HepG2 (cell line): ENCODE measurements at regions not wholly inside any gene's neighbourhood (a gene's known extent, or its start where the extent isn't known, plus 50 kb on each side); places are given as distances from the start of the nearest gene placed in this dataset.

ENCODE experiments used
- ATAC-seq: fragments of 200-7000 bp; cut with Tn5 transposase; 3 replicates; pipeline ENCODE4 v1.9.1; 2020; ENCODE audit warnings: mild to moderate bottlenecking, moderate library complexity
- BruUV-seq: library from RNA; stranded (reverse); fragments of 400-500 nt; replicated peaks from 2 replicates; lab custom pipeline; 2021; lab: Mats Ljungman, UMichigan
- CTCF ChIA-PET: fragments of 300-600 bp; formaldehyde crosslinking; extraction: SDS; loops from one replicate; lab custom pipeline; 2021; ENCODE audit warnings: low total read pairs, inconsistent platforms, low intra/inter-chr PET ratio; lab: Yijun Ruan, JAX
- POLR2A ChIA-PET: fragments of 350-600 bp; sonication (Branson Sonifier 250); formaldehyde crosslinking; loops from one replicate; lab custom pipeline; 2020; ENCODE audit warnings: antibody characterized with exemption, inconsistent platforms; lab: Yijun Ruan, JAX
- DNase-seq: peaks from one replicate; pipeline ENCODE4 v3.0.0-alpha.2; 2015; ENCODE audit warnings: low spot score
- FAIRE-seq: peaks from 3 replicates; lab custom pipeline; 2011; peaks lifted over from hg19 to GRCh38; lab: Jason Lieb, UNC
- H2AFZ ChIP-seq: one replicate; pipeline ENCODE4 v1.6.1; 2011; ENCODE audit warnings: low read length, inconsistent platforms
- H3K27ac ChIP-seq: fragments of 300-600 bp; 3 replicates; pipeline ENCODE4 v1.8.0; 2011; ENCODE audit warnings: mixed run types, mild to moderate bottlenecking, mixed read lengths, low read length, inconsistent platforms; ENCODE audit not compliant: insufficient read depth; ENCODE audit errors: extremely low read length
- H3K27me3 ChIP-seq, 2 experiments: fragments of 200-600 bp in 1 of 2; 2 replicates in 1 of 2; 3 replicates in 1 of 2; pipeline versions ENCODE4 v1.6.0 to v1.8.0; 2011; ENCODE audit warnings: low read length in 2 of 2, mild to moderate bottlenecking in 2 of 2, moderate library complexity in 2 of 2, inconsistent platforms in 1 of 2; ENCODE audit not compliant: insufficient read depth in 2 of 2, control insufficient read depth in 1 of 2
- H3K36me3 ChIP-seq, 2 experiments: fragments of 200-600 bp in 1 of 2; replicated peaks in 1 of 2; 2 replicates in 1 of 2; 3 replicates in 1 of 2; pipeline versions ENCODE4 v1.5.1 to v1.8.0; 2011; ENCODE audit warnings: low read length in 2 of 2, inconsistent platforms in 1 of 2; ENCODE audit not compliant: insufficient read depth in 2 of 2, control insufficient read depth in 1 of 2
- H3K4me1 ChIP-seq: 2 replicates; pipeline ENCODE4 v1.5.1; 2012; ENCODE audit warnings: low read length, inconsistent platforms; ENCODE audit not compliant: insufficient read depth
- H3K4me2 ChIP-seq: 2 replicates; pipeline ENCODE4 v1.6.0; 2011; ENCODE audit warnings: low read depth, low read length, inconsistent platforms
- H3K4me3 ChIP-seq, 3 experiments: fragments of 200-600 bp in 1 of 3; sonication (generic), shearing (Covaris generic) in 1 of 3; replicated peaks in 1 of 3; 2 replicates each; pipeline ENCODE4 v1.5.1; 2011 to 2016; ENCODE audit warnings: low read length in 3 of 3, inconsistent platforms in 2 of 3, low read depth in 2 of 3, mild to moderate bottlenecking in 2 of 3, control low read depth in 1 of 3, mixed read lengths in 1 of 3; ENCODE audit not compliant: insufficient read depth in 1 of 3
- H3K79me2 ChIP-seq: one replicate; pipeline ENCODE4 v1.6.1; 2011; ENCODE audit warnings: low read length, inconsistent platforms; ENCODE audit not compliant: insufficient read depth
- H3K9ac ChIP-seq: 2 replicates; pipeline ENCODE4 v1.6.0; 2011; ENCODE audit warnings: mild to moderate bottlenecking, low read depth, low read length, inconsistent platforms; ENCODE audit not compliant: insufficient read depth
- H3K9me3 ChIP-seq: 2 replicates; pipeline ENCODE4 v1.5.1; 2012; ENCODE audit warnings: mild to moderate bottlenecking, low read length
- H4K20me1 ChIP-seq: 2 replicates; pipeline ENCODE4 v1.6.0; 2011; ENCODE audit warnings: inconsistent platforms, mild to moderate bottlenecking, low read length, moderate library complexity; ENCODE audit not compliant: insufficient read depth
- ARHGAP35 ChIP-seq: sonication (generic); formaldehyde crosslinking; IDR thresholded peaks from 2 replicates; pipeline ENCODE4 v1.9.0; 2022; ENCODE audit warnings: mild to moderate bottlenecking, inconsistent platforms, moderate library complexity, missing genetic modification reagents, borderline replicate concordance
- CBX5 ChIP-seq: sonication (generic); formaldehyde crosslinking; IDR thresholded peaks from 2 replicates; pipeline ENCODE4 v1.4.0; 2020; ENCODE audit warnings: missing genetic modification reagents, borderline replicate concordance
- CHCHD3 ChIP-seq: sonication (generic); formaldehyde crosslinking; IDR thresholded peaks from 2 replicates; pipeline ENCODE4 v1.8.0; 2022; ENCODE audit warnings: mild to moderate bottlenecking, missing genetic modification reagents, moderate library complexity
- MAF1 ChIP-seq: sonication (generic); formaldehyde crosslinking; IDR thresholded peaks from 2 replicates; pipeline ENCODE4 v1.5.0; 2020; ENCODE audit warnings: missing genetic modification reagents, borderline replicate concordance
- MYC ChIP-seq: sonication (generic); formaldehyde crosslinking; IDR thresholded peaks from 2 replicates; pipeline ENCODE4 v1.9.0; 2021; ENCODE audit warnings: missing genetic modification reagents, borderline replicate concordance
- NFATC3 ChIP-seq: sonication (generic); formaldehyde crosslinking; IDR thresholded peaks from 2 replicates; pipeline ENCODE4 v1.5.1; 2020; ENCODE audit warnings: mild to moderate bottlenecking, missing genetic modification reagents
- NFKB2 ChIP-seq: sonication (generic); formaldehyde crosslinking; IDR thresholded peaks from 2 replicates; pipeline ENCODE4 v1.4.0; 2020; ENCODE audit warnings: missing genetic modification reagents, borderline replicate concordance
- PLRG1 ChIP-seq: fragments of 450-650 bp; conservative IDR thresholded peaks from 2 replicates; pipeline ENCODE4 v1.6.1; 2016
- PTBP1 ChIP-seq: fragments of 200-400 bp; formaldehyde crosslinking; IDR thresholded peaks from 2 replicates; pipeline ENCODE4 v1.6.1; 2018; ENCODE audit warnings: low read length, low read depth; ENCODE audit not compliant: poor library complexity, severe bottlenecking
- ZBTB8A ChIP-seq: sonication (generic); formaldehyde crosslinking; IDR thresholded peaks from 2 replicates; pipeline ENCODE4 v1.4.0; 2020; ENCODE audit warnings: mild to moderate bottlenecking, low read depth, missing genetic modification reagents, borderline replicate concordance
- ZFX ChIP-seq: sonication (generic); formaldehyde crosslinking; IDR thresholded peaks from 2 replicates; pipeline ENCODE4 v1.4.0; 2020; ENCODE audit warnings: mild to moderate bottlenecking, low read depth, missing genetic modification reagents, moderate library complexity
- ZIK1 ChIP-seq: sonication (generic); formaldehyde crosslinking; IDR thresholded peaks from 2 replicates; pipeline ENCODE4 v1.5.0; 2020; ENCODE audit warnings: mild to moderate bottlenecking, low read depth, missing genetic modification reagents, borderline replicate concordance
- ZKSCAN1 ChIP-seq: fragments of 150-350 bp; IDR thresholded peaks from 2 replicates; pipeline ENCODE4 v1.6.1; 2014; ENCODE audit warnings: low read length
- ZMAT3 ChIP-seq: sonication (generic); formaldehyde crosslinking; conservative IDR thresholded peaks from 2 replicates; pipeline ENCODE4 v1.7.0; 2021; ENCODE audit warnings: missing genetic modification reagents
- ZNF382 ChIP-seq: sonication (generic); formaldehyde crosslinking; IDR thresholded peaks from 2 replicates; pipeline ENCODE4 v1.5.0; 2020; ENCODE audit warnings: missing genetic modification reagents, mild to moderate bottlenecking, borderline replicate concordance
- ZNF572 ChIP-seq: sonication (generic); formaldehyde crosslinking; IDR thresholded peaks from 2 replicates; pipeline ENCODE4 v1.5.1; 2020; ENCODE audit warnings: mild to moderate bottlenecking, missing genetic modification reagents
- ZNF709 ChIP-seq: sonication (generic); formaldehyde crosslinking; IDR thresholded peaks from 2 replicates; pipeline ENCODE4 v1.5.0; 2020; ENCODE audit warnings: mild to moderate bottlenecking, missing genetic modification reagents
- ZNF784 ChIP-seq: sonication (generic); formaldehyde crosslinking; IDR thresholded peaks from 2 replicates; pipeline ENCODE4 v1.5.1; 2020; ENCODE audit warnings: missing genetic modification reagents, mild to moderate bottlenecking, borderline replicate concordance
- WGBS: methylation state at CpG from one replicate; pipeline ENCODE4 v1.1.6; 2017; ENCODE audit warnings: low lambda C conversion rate; 5-methylcytosine and 5-hydroxymethylcytosine counted together
- in situ Hi-C: cut with HindIII; loops from 2 replicates; pipeline ENCODE4 v1.10.0; 2017; ENCODE audit warnings: low pct_unique_long_range_greater_than_20kb; ENCODE audit not compliant: extremely low pct_ligation_motif_present
- intact Hi-C: fragments of 100-400 bp; cut with micrococcal nuclease; formaldehyde crosslinking; loops from one replicate; pipeline ENCODE4 v1.10.0; 2022; ENCODE audit not compliant: unreplicated experiment
- TF ChIP-seq, protein P1 (sequence below): sonication (generic); formaldehyde crosslinking; IDR thresholded peaks from 2 replicates; pipeline ENCODE4 v1.4.0; 2020; ENCODE audit warnings: mild to moderate bottlenecking, low read depth, missing genetic modification reagents
- TF ChIP-seq, protein P2 (sequence below): sonication (generic); formaldehyde crosslinking; IDR thresholded peaks from 2 replicates; pipeline ENCODE4 v1.4.0; 2020; ENCODE audit warnings: missing genetic modification reagents, mild to moderate bottlenecking, borderline replicate concordance

DNA sequence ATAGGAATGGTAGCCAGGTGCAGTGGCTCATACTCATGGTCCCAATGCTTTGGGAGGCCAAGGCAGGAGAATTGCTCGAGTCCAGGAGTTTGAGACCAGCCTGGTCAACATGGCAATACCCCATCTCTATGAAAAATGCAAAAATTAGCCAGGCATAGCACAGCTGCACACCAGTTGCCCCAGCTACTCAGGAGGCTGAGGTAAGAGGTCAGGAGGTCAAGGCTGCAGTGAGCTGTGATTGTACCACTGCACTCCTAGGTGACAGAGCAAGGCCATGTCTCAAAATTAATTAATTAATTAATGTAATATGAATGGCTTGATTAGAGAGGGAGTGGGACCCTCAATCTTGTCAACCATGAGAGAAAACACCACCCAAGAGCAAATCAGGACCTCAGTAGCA is 198.7 kb upstream of the DUSP10 start:
- intact Hi-C loops: no loop called here

GRCh38 chr1:221939607-221940006 is 197.7 kb upstream of the DUSP10 start:
- Histone ChIP-seq H3K4me1 (no peaks in the 10 kb centered on the region), H2AFZ (no peak overlapping the region), H3K9ac (no peak overlapping the region), H3K4me2 (no peak overlapping the region), H3K36me3 (no peaks in the 10 kb centered on the region), H3K79me2 (no peaks in the 10 kb centered on the region), H3K27ac (no peak overlapping the region), H3K4me3 (no peak overlapping the region), H3K9me3 (no peaks in the 10 kb centered on the region), H4K20me1 (no peaks in the 10 kb centered on the region), H3K27me3 (no peaks in the 10 kb centered on the region)
- DNase-seq (no peak), ATAC-seq (no peak), FAIRE-seq (no peak)
- ChIA-PET POLR2A (no interaction called here), CTCF (no interaction called here)
- 3% methylated on average over 2 of the region's 2 CpGs for WGBS
- no TSS peak for BruUV-seq
- intact Hi-C loops: no loop called here
- in situ Hi-C loops: no loop called here
- TF ChIP-seq MYC (no peak), ZFX (no peak), NFKB2 (CRISPR knock-in tag) (no peak), ZBTB8A (CRISPR knock-in tag) (no peak), ARHGAP35 (CRISPR knock-in tag) (no peak), ZMAT3 (no peak), ZNF382 (CRISPR knock-in tag) (no peak), ZKSCAN1 (no peak), PLRG1 (no peak), MAF1 (CRISPR knock-in tag) (no peak)
- TF ChIP-seq, protein P1, sequence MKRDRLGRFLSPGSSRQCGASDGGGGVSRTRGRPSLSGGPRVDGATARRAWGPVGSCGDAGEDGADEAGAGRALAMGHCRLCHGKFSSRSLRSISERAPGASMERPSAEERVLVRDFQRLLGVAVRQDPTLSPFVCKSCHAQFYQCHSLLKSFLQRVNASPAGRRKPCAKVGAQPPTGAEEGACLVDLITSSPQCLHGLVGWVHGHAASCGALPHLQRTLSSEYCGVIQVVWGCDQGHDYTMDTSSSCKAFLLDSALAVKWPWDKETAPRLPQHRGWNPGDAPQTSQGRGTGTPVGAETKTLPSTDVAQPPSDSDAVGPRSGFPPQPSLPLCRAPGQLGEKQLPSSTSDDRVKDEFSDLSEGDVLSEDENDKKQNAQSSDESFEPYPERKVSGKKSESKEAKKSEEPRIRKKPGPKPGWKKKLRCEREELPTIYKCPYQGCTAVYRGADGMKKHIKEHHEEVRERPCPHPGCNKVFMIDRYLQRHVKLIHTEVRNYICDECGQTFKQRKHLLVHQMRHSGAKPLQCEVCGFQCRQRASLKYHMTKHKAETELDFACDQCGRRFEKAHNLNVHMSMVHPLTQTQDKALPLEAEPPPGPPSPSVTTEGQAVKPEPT (CRISPR knock-in tag): no peak

More for the DNA sequence above, 198.7 kb upstream of the DUSP10 start:
- POLR2A ChIA-PET: no interaction called here
- H3K4me2 ChIP-seq: no peak overlapping the region
- no peak for ATAC-seq
- H3K27me3 ChIP-seq: no peaks in the 10 kb centered on the region
- no peaks in the 10 kb centered on the region for H4K20me1 ChIP-seq
- WGBS: 0% methylated on average over 1 of the region's 1 CpG
- H3K79me2 ChIP-seq: no peaks in the 10 kb centered on the region
- no peak for DNase-seq
- TF ChIP-seq, protein P2, sequence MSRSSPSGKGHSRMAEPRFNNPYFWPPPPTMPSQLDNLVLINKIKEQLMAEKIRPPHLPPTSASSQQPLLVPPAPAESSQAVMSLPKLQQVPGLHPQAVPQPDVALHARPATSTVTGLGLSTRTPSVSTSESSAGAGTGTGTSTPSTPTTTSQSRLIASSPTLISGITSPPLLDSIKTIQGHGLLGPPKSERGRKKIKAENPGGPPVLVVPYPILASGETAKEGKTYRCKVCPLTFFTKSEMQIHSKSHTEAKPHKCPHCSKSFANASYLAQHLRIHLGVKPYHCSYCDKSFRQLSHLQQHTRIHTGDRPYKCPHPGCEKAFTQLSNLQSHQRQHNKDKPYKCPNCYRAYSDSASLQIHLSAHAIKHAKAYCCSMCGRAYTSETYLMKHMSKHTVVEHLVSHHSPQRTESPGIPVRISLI: no peak
- TF ChIP-seq PTBP1 (no peak), ZNF784 (CRISPR knock-in tag) (no peak), ZNF709 (CRISPR knock-in tag) (no peak), ZIK1 (CRISPR knock-in tag) (no peak), NFATC3 (CRISPR knock-in tag) (no peak), CHCHD3 (CRISPR knock-in tag) (no peak), CBX5 (CRISPR knock-in tag) (no peak), ZNF572 (CRISPR knock-in tag) (no peak)
- TF ChIP-seq, all 625 proteins: peak for 0
- in situ Hi-C loops: no loop called here
- Histone ChIP-seq H3K4me3 (no peak overlapping the region), H3K36me3 (no peaks in the 10 kb centered on the region), H3K4me1 (no peaks in the 10 kb centered on the region), H2AFZ (no peak overlapping the region), H3K9me3 (peaks cover 9% of the 10 kb centered on the region), H3K27ac (no peak overlapping the region), H3K9ac (no peak overlapping the region)
- CTCF ChIA-PET: no interaction called here
- BruUV-seq: no TSS peak
- no peak for FAIRE-seq
